Activated B cell treated with CpG ODN at 0.5 μM for 24 hours (primary cell): ENCODE measurements at regions not wholly inside any gene's neighbourhood (a gene's known extent, or its start where the extent isn't known, plus 50 kb on each side); places are given as distances from the start of the nearest gene placed in this dataset.
A peak's percentile ranks its signal among the peaks of the same experiment; 100 is the strongest.

Source experiments
- ATAC-seq: fragments of 200-7000 bp; cut with Tn5 transposase; one replicate; pipeline ENCODE4 v1.10.0; 2021; ENCODE audit warnings: low read depth, mild to moderate bottlenecking, moderate library complexity
- CTCF ChIA-PET: fragments of 350-600 bp; sonication (Branson Sonifier 250); formaldehyde crosslinking; loops from one replicate; lab custom pipeline; 2021; ENCODE audit warnings: antibody characterized with exemption; lab: Charles Lee
- POLR2A ChIA-PET: fragments of 350-600 bp; sonication (Branson Sonifier 250); formaldehyde crosslinking; loops from one replicate; lab custom pipeline; 2021; ENCODE audit warnings: antibody characterized with exemption; lab: Charles Lee
- DNase-seq: peaks from one replicate; pipeline ENCODE4 v3.0.0; 2022
- H3K27ac Mint-ChIP-seq: one replicate; pipeline ENCODE4 v1.8.0; 2020; ENCODE audit warnings: mixed read lengths
- H3K27me3 Mint-ChIP-seq: one replicate; pipeline ENCODE4 v1.8.0; 2021; ENCODE audit warnings: mixed read lengths
- H3K36me3 Mint-ChIP-seq: one replicate; pipeline ENCODE4 v1.8.0; 2021; ENCODE audit warnings: low read depth, mixed read lengths
- H3K4me1 Mint-ChIP-seq: one replicate; pipeline ENCODE4 v1.8.0; 2021; ENCODE audit warnings: mixed read lengths
- H3K4me3 Mint-ChIP-seq: one replicate; pipeline ENCODE4 v1.8.0; 2020; ENCODE audit warnings: mild to moderate bottlenecking, mixed read lengths
- H3K9me3 Mint-ChIP-seq: one replicate; pipeline ENCODE4 v1.8.0; 2020; ENCODE audit warnings: mixed read lengths
- CTCF ChIP-seq: fragments of 200-600 bp; IDR thresholded peaks from one replicate; pipeline ENCODE4 v1.8.0; 2022; ENCODE audit warnings: antibody characterized with exemption, mild to moderate bottlenecking
- intact Hi-C: fragments of 100-400 bp; cut with micrococcal nuclease; formaldehyde crosslinking; loops from one replicate; pipeline ENCODE4 v1.15.1; 2024

GRCh38 chrX:15973299-15973698 lies 118.7 kb upstream of the AP1S2 start:
- H3K4me3 Mint-ChIP-seq: no peak overlapping the region
- H3K27me3 Mint-ChIP-seq: no peaks in the 10 kb centered on the region
- TF ChIP-seq CTCF: no peak
- peaks cover 24% of the 10 kb centered on the region for H3K4me1 Mint-ChIP-seq
- POLR2A ChIA-PET: no interaction called here
- ATAC-seq (peak; percentile 76), DNase-seq (no peak)
- no peaks in the 10 kb centered on the region for H3K9me3 Mint-ChIP-seq
- no peaks in the 10 kb centered on the region for H3K36me3 Mint-ChIP-seq
- H3K27ac Mint-ChIP-seq: no peak overlapping the region
- intact Hi-C loops: loop anchor here (1.0 kb wide), 2 partner anchors 119 to 212 kb away; partner anchors contain the start of gene AP1S2
- CTCF ChIA-PET: interaction anchor here (1.0 to 1.6 kb wide), 2 partner anchors 43 to 124 kb away, joined by 3 to 4 read pairs; no protein-coding TSS in a partner anchor

GRCh38 chrX:15971696-15972095 lies 117.1 kb upstream of the AP1S2 start:
- H3K9me3 Mint-ChIP-seq: no peaks in the 10 kb centered on the region
- no peaks in the 10 kb centered on the region for H3K36me3 Mint-ChIP-seq
- H3K4me1 Mint-ChIP-seq: peaks cover 14% of the 10 kb centered on the region
- CTCF ChIA-PET: interaction anchor here (1.1 to 1.7 kb wide), 3 partner anchors 41 to 156 kb away, joined by 3 to 8 read pairs (median 4); no protein-coding TSS in a partner anchor
- no peaks in the 10 kb centered on the region for H3K27me3 Mint-ChIP-seq
- intact Hi-C loops: no loop called here
- no peak for DNase-seq
- ATAC-seq: no peak
- no peak for TF ChIP-seq CTCF
- POLR2A ChIA-PET: no interaction called here
- H3K27ac Mint-ChIP-seq: no peak overlapping the region
- H3K4me3 Mint-ChIP-seq: no peak overlapping the region

GRCh38 chrX:15963858-15964257 lies 109.2 kb upstream of the AP1S2 start:
- H3K4me1 Mint-ChIP-seq: no peaks in the 10 kb centered on the region
- no peaks in the 10 kb centered on the region for H3K36me3 Mint-ChIP-seq
- intact Hi-C loops: no loop called here

GRCh38 chrX:15960237-15960636 lies 105.6 kb upstream of the AP1S2 start:
- H3K27me3 Mint-ChIP-seq: no peaks in the 10 kb centered on the region
- H3K27ac Mint-ChIP-seq: no peak overlapping the region
- intact Hi-C loops: no loop called here
- no peaks in the 10 kb centered on the region for H3K9me3 Mint-ChIP-seq
- no peak for TF ChIP-seq CTCF
- no peaks in the 10 kb centered on the region for H3K4me1 Mint-ChIP-seq
- no peak for ATAC-seq
- no peak for DNase-seq
- ChIA-PET POLR2A (no interaction called here), CTCF (no interaction called here)
- no peaks in the 10 kb centered on the region for H3K36me3 Mint-ChIP-seq
- H3K4me3 Mint-ChIP-seq: no peak overlapping the region

More at GRCh38 chrX:15963858-15964257, 109.2 kb upstream of the AP1S2 start:
- TF ChIP-seq CTCF: no peak
- Mint-ChIP-seq H3K27ac (no peak overlapping the region), H3K9me3 (no peaks in the 10 kb centered on the region), H3K27me3 (no peaks in the 10 kb centered on the region), H3K4me3 (no peak overlapping the region)
- CTCF ChIA-PET: no interaction called here
- DNase-seq: no peak
- POLR2A ChIA-PET: no interaction called here
- no peak for ATAC-seq

- intact Hi-C loops: no loop called here
Measured at GRCh38 chrX:15956681-15957080, 102.1 kb upstream of the AP1S2 start.

More at GRCh38 chrX:15956681-15957080, 102.1 kb upstream of the AP1S2 start:
- H3K4me3 Mint-ChIP-seq: no peak overlapping the region
- no peaks in the 10 kb centered on the region for H3K9me3 Mint-ChIP-seq
- ChIA-PET CTCF (no interaction called here), POLR2A (no interaction called here)
- no peak for ATAC-seq
- H3K36me3 Mint-ChIP-seq: no peaks in the 10 kb centered on the region
- no peaks in the 10 kb centered on the region for H3K27me3 Mint-ChIP-seq
- no peak for TF ChIP-seq CTCF
- DNase-seq: no peak
- peaks cover 2% of the 10 kb centered on the region for H3K4me1 Mint-ChIP-seq
- no peak overlapping the region for H3K27ac Mint-ChIP-seq
